Gastrocnemius medialis (tissue), 4 donors: ENCODE measurements at regions not wholly inside any gene's neighbourhood (a gene's known extent, or its start where the extent isn't known, plus 50 kb on each side); places are given as distances from the start of the nearest gene placed in this dataset.

ENCODE experiments used
- CTCF ChIP-seq, 5 experiments: fragments of 450-650 bp in 3 of 5; fragments of 200-600 bp in 2 of 5; sonication (generic) in 2 of 5; IDR thresholded peaks in 4 of 5; conservative IDR thresholded peaks in 1 of 5; 1 replicate in 4 of 5; 2 replicates in 1 of 5; pipeline ENCODE4 v1.5.1; 2016 to 2019; ENCODE audit warnings: antibody characterized with exemption in 5 of 5, mild to moderate bottlenecking in 3 of 5, moderate library complexity in 3 of 5
- POLR2A ChIP-seq, 2 donors: fragments of 450-650 bp; IDR thresholded peaks; one replicate each; pipeline ENCODE4 v1.6.1; 2017; ENCODE audit warnings: antibody characterized with exemption in 2 of 2, mild to moderate bottlenecking in 2 of 2, moderate library complexity in 2 of 2

GRCh38 chr1:175882192-175882591, 138.8 kb upstream of the TNR start:
- TF ChIP-seq CTCF (IDR thresholded peaks at IDR 0.05 in 4 of 5, conservative IDR thresholded peaks at IDR 0.05 in 1 of 5) (no peak), POLR2A (IDR thresholded peaks at IDR 0.05) (no peak)
